NCI-H2081 (cell line): ENCODE measurements at regions not wholly inside any gene's neighbourhood (a gene's known extent, or its start where the extent isn't known, plus 50 kb on each side); places are given as distances from the start of the nearest gene placed in this dataset.
"Not testable (repeated sequence)": the region's sequence is repeated elsewhere in the genome, so short reads cannot be mapped to it uniquely, and the experiment has no call there.

ENCODE experiments used
- DNase-seq, 2 experiments: peaks; one replicate each; lab custom pipeline; 2025; lab: John Stamatoyannopoulos, UW

GRCh38 chr13:88235441-88235840 lies 564.3 kb downstream of the SLITRK5 start:
- no peak for DNase-seq

DNA sequence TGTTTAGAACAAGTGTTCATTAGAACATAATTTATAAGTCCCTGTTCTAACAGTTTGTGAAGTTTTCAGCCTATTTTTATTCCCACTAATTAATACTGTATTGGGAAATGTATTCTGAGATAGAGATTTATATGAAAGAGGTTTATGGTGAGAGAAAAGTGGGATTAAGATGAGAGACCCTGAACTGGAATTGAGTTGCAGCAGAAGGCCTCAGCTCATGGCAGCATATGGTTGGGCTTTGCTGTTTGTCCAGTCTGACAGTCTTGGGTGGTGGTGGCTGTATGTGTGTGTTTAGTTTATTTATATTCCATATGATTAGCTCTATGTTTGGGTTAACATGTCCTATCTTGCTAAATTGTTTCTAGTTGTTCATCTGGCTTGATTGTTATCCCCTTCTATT lies 575.1 kb downstream of the SLITRK5 start:
- DNase-seq, result no peak

GRCh38 chr13:88248393-88248792 lies 577.2 kb downstream of the SLITRK5 start:
- no peak for DNase-seq

- no peak for DNase-seq
Measured at GRCh38 chr13:88257706-88258105, 586.5 kb downstream of the SLITRK5 start.

DNA sequence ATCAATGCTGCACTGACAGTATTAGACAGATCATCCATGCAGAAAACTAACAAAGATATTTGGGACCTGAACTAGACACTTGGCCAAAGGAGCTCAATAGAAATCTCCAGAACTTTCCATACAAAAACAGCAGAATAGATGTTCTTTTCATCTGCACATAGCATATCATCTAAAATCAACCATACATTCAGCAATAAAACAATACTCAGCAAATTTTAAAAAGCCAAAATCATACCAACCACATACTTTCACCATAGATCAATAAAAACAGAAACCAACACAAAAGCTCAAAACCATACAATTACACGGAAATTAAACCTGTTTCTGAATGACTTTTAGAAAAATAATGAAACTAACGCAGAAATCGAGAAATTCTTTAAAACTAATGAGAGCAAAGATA lies 592.6 kb downstream of the SLITRK5 start:
- DNase-seq, result no peak

DNA sequence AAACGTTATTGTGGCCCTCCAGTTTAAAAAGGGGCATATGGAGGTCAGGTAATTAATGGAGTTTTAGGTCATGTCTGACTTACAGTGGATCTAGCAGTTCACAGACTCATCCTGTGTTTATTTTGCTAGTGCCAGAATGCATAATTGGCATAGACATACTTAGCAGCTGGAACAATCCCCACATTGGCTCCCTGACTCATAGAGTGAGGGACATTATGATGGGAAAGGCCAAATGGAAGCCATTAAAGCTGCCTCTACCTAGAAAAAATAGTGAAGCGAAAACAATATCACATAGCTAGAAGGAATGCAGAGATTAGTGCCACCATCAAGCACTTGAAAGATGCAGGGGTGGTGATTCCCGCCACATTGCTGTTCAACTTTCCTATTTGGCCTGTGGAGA lies 610.7 kb downstream of the SLITRK5 start:
- DNase-seq, result no peak

DNA sequence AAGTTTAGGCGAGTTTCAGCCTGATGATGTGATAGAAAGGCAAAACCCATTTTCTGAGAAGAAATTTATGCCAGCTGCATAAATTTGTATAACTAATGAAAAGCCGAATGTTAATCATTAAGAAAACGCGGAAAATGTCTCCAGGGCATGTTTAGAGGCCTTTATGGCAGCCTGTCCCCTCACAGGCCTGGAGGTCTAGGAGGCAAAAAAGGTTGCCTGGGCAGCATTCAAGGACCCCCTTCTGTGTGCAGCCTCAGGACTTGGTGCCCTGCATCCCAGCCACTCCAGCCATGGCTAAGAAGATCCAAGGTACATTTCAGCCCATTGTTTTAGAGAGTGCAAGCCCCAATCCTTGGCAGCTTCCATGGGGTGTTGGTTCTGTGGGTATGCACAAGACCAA lies 614.2 kb downstream of the SLITRK5 start:
- DNase-seq, result no peak

- no peak for DNase-seq
Measured at GRCh38 chr13:88288326-88288725, 617.2 kb downstream of the SLITRK5 start.

- DNase-seq, result not testable (repeated sequence)
Measured at GRCh38 chr13:88291731-88292130, 620.6 kb downstream of the SLITRK5 start.

DNA sequence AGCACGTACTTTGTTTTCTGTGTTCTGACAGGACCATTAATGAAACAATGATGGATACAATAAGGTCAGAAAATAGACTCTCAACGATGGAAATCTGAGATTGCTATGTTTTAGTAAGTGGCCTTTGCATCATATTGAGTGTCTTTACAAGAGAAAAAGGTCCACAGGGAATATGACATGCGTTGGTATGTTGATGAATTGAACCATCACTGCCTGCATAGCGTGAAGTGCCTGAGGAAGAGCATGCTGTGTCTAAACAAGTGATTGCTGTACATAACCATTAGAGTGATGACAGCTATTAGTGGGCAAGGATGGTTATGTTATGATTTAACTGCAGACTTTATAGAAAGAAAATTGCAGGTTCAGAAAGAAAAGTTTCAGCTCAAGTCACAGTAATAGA lies 623.2 kb downstream of the SLITRK5 start:
- DNase-seq, result no peak

DNA sequence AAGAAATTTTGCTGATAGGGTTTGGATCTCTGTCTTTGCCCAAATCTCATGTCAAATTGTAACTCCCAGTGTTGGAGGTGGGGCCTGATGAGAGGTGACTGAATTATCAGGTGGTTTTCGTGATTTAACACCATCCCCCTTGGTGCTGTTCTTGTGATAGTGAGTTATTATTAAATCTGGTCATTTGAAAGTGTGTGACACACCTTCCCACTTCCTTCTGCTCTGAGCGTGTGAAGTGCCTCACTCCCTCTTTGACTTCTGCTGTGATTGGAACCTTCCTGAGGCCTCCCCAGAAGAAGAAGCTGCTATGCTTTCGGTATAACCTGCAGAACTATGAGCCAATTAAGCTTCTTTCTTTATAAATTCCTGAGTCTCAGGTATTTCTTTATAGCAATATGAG lies 632.0 kb downstream of the SLITRK5 start:
- no peak for DNase-seq

DNA sequence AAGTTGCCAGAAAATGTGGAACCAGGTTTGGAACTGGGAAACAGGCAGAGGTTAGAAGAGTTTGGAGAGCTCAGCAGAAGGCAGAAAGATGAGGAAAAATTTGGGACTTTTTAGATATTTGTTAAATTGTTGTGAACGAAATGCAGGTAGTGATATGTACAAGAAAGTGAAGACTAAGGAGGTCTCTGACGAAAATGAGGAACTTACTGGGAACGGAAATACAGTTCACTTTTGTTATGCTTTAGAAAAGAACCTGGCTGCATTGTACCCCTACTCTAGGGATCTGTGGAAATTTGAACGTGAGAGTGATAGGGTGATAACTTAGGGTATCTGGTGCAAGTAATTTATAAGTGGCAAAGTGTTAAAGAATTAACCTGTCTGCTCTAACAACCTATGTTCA lies 632.4 kb downstream of the SLITRK5 start:
- DNase-seq, result no peak

DNA sequence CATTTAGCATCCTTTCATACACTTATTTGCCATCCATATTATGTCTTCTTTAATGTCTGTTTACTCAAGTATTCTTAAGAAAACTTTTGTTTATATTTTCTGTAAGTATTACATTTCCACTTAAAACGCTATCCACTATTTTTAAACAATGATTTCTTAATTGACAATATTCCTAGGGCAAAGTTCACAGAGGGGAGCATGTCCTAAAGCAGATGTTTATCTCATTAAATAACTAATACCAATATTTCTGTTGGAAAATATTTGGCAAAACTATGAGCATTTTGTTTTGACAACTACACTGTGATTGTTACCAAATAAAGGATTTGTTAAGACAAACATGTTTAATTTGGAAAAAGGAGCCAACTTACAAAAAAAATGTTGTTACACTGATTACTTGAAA lies 643.3 kb downstream of the SLITRK5 start:
- DNase-seq, result no peak

GRCh38 chr13:88329066-88329465 lies 657.9 kb downstream of the SLITRK5 start:
- no peak for DNase-seq

GRCh38 chr13:88339271-88339741 lies 668.1 kb downstream of the SLITRK5 start:
- DNase-seq, result no peak

GRCh38 chr13:88345171-88345847 lies 674.1 kb downstream of the SLITRK5 start:
- DNase-seq, result no peak

GRCh38 chr13:88360761-88361160 lies 689.6 kb downstream of the SLITRK5 start:
- no peak for DNase-seq

GRCh38 chr13:88369866-88370265 lies 698.7 kb downstream of the SLITRK5 start:
- DNase-seq, result no peak

GRCh38 chr13:88376760-88377388 lies 705.7 kb downstream of the SLITRK5 start:
- DNase-seq, result no peak

- no peak for DNase-seq
Measured at GRCh38 chr13:88377852-88378251, 706.7 kb downstream of the SLITRK5 start.

GRCh38 chr13:88384542-88384941 lies 713.4 kb downstream of the SLITRK5 start:
- no peak for DNase-seq

GRCh38 chr13:88395804-88396203 lies 724.6 kb downstream of the SLITRK5 start:
- no peak for DNase-seq

- no peak for DNase-seq
Measured at GRCh38 chr13:88411696-88412095, 740.5 kb downstream of the SLITRK5 start.

GRCh38 chr13:88417801-88418200 lies 746.6 kb downstream of the SLITRK5 start:
- no peak for DNase-seq
